ENCODE measurements at regions not wholly inside any gene's neighbourhood (a gene's known extent, or its start where the extent isn't known, plus 50 kb on each side); places are given as distances from the start of the nearest gene placed in this dataset.

GRCh38 chr12:124726596-124727263, 136.9 kb downstream of the SCARB1 start:
- ChIA-PET CTCF (no interaction called here), POLR2A (no interaction called here)
- TF ChIP-seq FOXK1 (CRISPR knock-in tag; IDR thresholded peaks at IDR 0.05) (no peak), AFF4 (CRISPR knock-in tag; IDR thresholded peaks at IDR 0.05; ENCODE audit: borderline replicate concordance) (no peak), TEAD4 (CRISPR knock-in tag; IDR thresholded peaks at IDR 0.05) (no peak), HMGA2 (CRISPR knock-in tag; IDR thresholded peaks at IDR 0.05) (no peak), SMAD3 (CRISPR knock-in tag; IDR thresholded peaks at IDR 0.05; ENCODE audit: borderline replicate concordance) (no peak), ZNF317 (CRISPR knock-in tag; IDR thresholded peaks at IDR 0.05; ENCODE audit: borderline replicate concordance, low read depth) (no peak), ELF4 (CRISPR knock-in tag; IDR thresholded peaks at IDR 0.05; ENCODE audit: low read depth) (no peak), ERG (CRISPR knock-in tag; IDR thresholded peaks at IDR 0.05) (no peak)
- Mint-ChIP-seq H3K9me3 (peaks cover 4% of the 10 kb centered on the region; the same call in 1 of the 2 replicates), H3K4me1 (no peaks in the 10 kb centered on the region), H3K4me3 (no peak overlapping the region), H3K36me3 (no peaks in the 10 kb centered on the region), H3K27me3 (ENCODE audit: low read depth) (no peaks in the 10 kb centered on the region), H3K27ac (no peak overlapping the region)
- no peak for ATAC-seq
- DNase-seq (ENCODE audit: low spot score), result no peak

GRCh38 chr12:124725597-124726237, 137.9 kb downstream of the SCARB1 start:
- no peaks in the 10 kb centered on the region for H3K36me3 Mint-ChIP-seq
- ATAC-seq, result no peak
- H3K27me3 Mint-ChIP-seq (ENCODE audit: low read depth), result no peaks in the 10 kb centered on the region
- no peak for TF ChIP-seq GABPB1 (CRISPR knock-in tag; IDR thresholded peaks at IDR 0.05)
- DNase-seq (ENCODE audit: low spot score), result no peak
- POLR2A ChIA-PET, result interaction anchor here (0.6 kb wide), 1 partner anchor 144 kb away, joined by 4 read pairs; no protein-coding TSS in a partner anchor
- no peak overlapping the region for H3K4me3 Mint-ChIP-seq
- peaks cover 4% of the 10 kb centered on the region; the same call in 1 of the 2 replicates for H3K9me3 Mint-ChIP-seq
- CTCF ChIA-PET, result interaction anchor here (0.9 kb wide), 1 partner anchor 9 kb away, joined by 3 read pairs; no protein-coding TSS in a partner anchor
- H3K27ac Mint-ChIP-seq, result no peak overlapping the region
- no peaks in the 10 kb centered on the region for H3K4me1 Mint-ChIP-seq

- Mint-ChIP-seq H3K4me1 (no peaks in the 10 kb centered on the region), H3K4me3 (no peak overlapping the region), H3K36me3 (no peaks in the 10 kb centered on the region), H3K9me3 (peaks cover 4% of the 10 kb centered on the region; the same call in 1 of the 2 replicates), H3K27ac (no peak overlapping the region), H3K27me3 (ENCODE audit: low read depth) (no peaks in the 10 kb centered on the region)
- ATAC-seq, result no peak
- no peak for DNase-seq (ENCODE audit: low spot score)
- POLR2A ChIA-PET, result no interaction called here
- CTCF ChIA-PET, result no interaction called here
- TF ChIP-seq IRF1 (CRISPR knock-in tag; IDR thresholded peaks at IDR 0.05) (no peak), CREM (CRISPR knock-in tag; IDR thresholded peaks at IDR 0.05) (no peak), EMX1 (CRISPR knock-in tag; IDR thresholded peaks at IDR 0.05) (no peak), PRRX2 (CRISPR knock-in tag; IDR thresholded peaks at IDR 0.05) (no peak), ZMAT4 (CRISPR knock-in tag; IDR thresholded peaks at IDR 0.05) (no peak), STAT6 (CRISPR knock-in tag; conservative IDR thresholded peaks at IDR 0.05; ENCODE audit: low read depth) (no peak), E2F1 (CRISPR knock-in tag; IDR thresholded peaks at IDR 0.05) (no peak)
Measured at GRCh38 chr12:124725099-124725498, 138.6 kb downstream of the SCARB1 start.

Measured in WTC11 (cell line).